ENCODE measurements at regions not wholly inside any gene's neighbourhood (a gene's known extent, or its start where the extent isn't known, plus 50 kb on each side); places are given as distances from the start of the nearest gene placed in this dataset.

- Histone ChIP-seq H2BK20ac (ENCODE audit: low read depth, low read length) (no peak overlapping the region), H3K9ac (ENCODE audit: low read depth, low read length) (no peak overlapping the region), H3K18ac (ENCODE audit: low read depth, low read length) (no peak overlapping the region), H2AK5ac (ENCODE audit: low read depth, low read length) (no peak overlapping the region), H3K14ac (replicated peaks; ENCODE audit: low read depth, low read length) (no peak overlapping the region), H3K4me1 (ENCODE audit: control insufficient read depth, insufficient read depth, low read length) (no peaks in the 10 kb centered on the region), H3K27me3 (ENCODE audit: control insufficient read depth, insufficient read depth, low read length) (no peaks in the 10 kb centered on the region), H3K36me3 (ENCODE audit: control insufficient read depth, insufficient read depth, low read length) (no peaks in the 10 kb centered on the region), H2AK9ac (replicated peaks; ENCODE audit: low read depth, low read length, poor library complexity) (no peak overlapping the region), H3K27ac (ENCODE audit: insufficient read depth, low read length) (no peak overlapping the region), H4K5ac (ENCODE audit: low read depth, low read length) (no peak overlapping the region), H4K8ac (ENCODE audit: low read depth in 2 of 2, low read length in 2 of 2) (no peak overlapping the region), H2AFZ (replicated peaks; ENCODE audit: low read length, poor library complexity) (no peak overlapping the region), H2BK15ac (ENCODE audit: low read depth, low read length) (no peak overlapping the region), H3K4ac (ENCODE audit: low read depth, low read length) (no peak overlapping the region), H2BK5ac (ENCODE audit: low read depth, low read length, poor library complexity, severe bottlenecking) (no peak overlapping the region), H3K23ac (ENCODE audit: low read depth, low read length) (no peak overlapping the region), H3K9me3 (ENCODE audit: control insufficient read depth, insufficient read depth, low read length) (peaks cover 6% of the 10 kb centered on the region; the same call in 1 of the 2 replicates), H3K79me1 (ENCODE audit: low read depth in 1 of 2, low read length in 2 of 2) (no peaks in the 10 kb centered on the region), H3K4me2 (ENCODE audit: low read depth, low read length) (no peak overlapping the region), H4K91ac (ENCODE audit: insufficient read depth, low read depth, low read length) (no peak overlapping the region), H2BK120ac (ENCODE audit: low read depth, low read length) (no peak overlapping the region), H3K4me3 (ENCODE audit: insufficient read depth, low read depth, low read length) (no peak overlapping the region), H3K56ac (ENCODE audit: extremely low read depth, insufficient read depth, low read length) (no peak overlapping the region), H3K9me1 (ENCODE audit: insufficient read depth, low read length) (no peaks in the 10 kb centered on the region), H4K20me1 (ENCODE audit: insufficient read depth, low read length) (no peaks in the 10 kb centered on the region)
- WGBS, 2 experiments (ENCODE audit: extremely low coverage in 2 of 2, insufficient read length in 1 of 2), result no CpG with 5 or more reads among the region's 1 CpG
- intact Hi-C loops (cut with micrococcal nuclease), result no loop called here
- no peak for DNase-seq
- ATAC-seq (ENCODE audit: low read depth), result no peak
- no peak for TF ChIP-seq NFE2L2 (IDR thresholded peaks at IDR 0.05; ENCODE audit: low read depth, low read length)
- no peak for TF ChIP-seq RCOR1 (IDR thresholded peaks at IDR 0.05; ENCODE audit: insufficient replicate concordance, low read length)
- TF ChIP-seq CHD1 (IDR thresholded peaks at IDR 0.05; ENCODE audit: low read depth, low read length), result no peak
- TF ChIP-seq RAD21 (IDR thresholded peaks at IDR 0.05; ENCODE audit: low read length), result no peak
- no peak for TF ChIP-seq SMC3 (IDR thresholded peaks at IDR 0.05; ENCODE audit: low read depth, low read length)
- TF ChIP-seq ELK1 (IDR thresholded peaks at IDR 0.05; ENCODE audit: borderline replicate concordance, low read depth, low read length), result no peak
- CTCF ChIA-PET, result no interaction called here
- POLR2A ChIA-PET (ENCODE audit: unreplicated experiment), result no interaction called here
- no TSS peak for BruUV-seq (replicated peaks)
- dilution Hi-C loops (cut with HindIII; ENCODE audit: low sequenced_read_pairs, unreplicated experiment), result no loop called here
- in situ Hi-C loops (cut with MboI; ENCODE audit: low sequenced_read_pairs), result no loop called here
Measured at GRCh38 chr14:27623782-27624181, 1025.9 kb upstream of the NOVA1 start.

Measured in IMR-90 (cell line).